Activated CD8-positive, alpha-beta memory T cell treated with anti-CD3 and anti-CD28 coated beads for 48 hours (primary cell): ENCODE measurements at regions not wholly inside any gene's neighbourhood (a gene's known extent, or its start where the extent isn't known, plus 50 kb on each side); places are given as distances from the start of the nearest gene placed in this dataset.
"Not testable (repeated sequence)": the region's sequence is repeated elsewhere in the genome, so short reads cannot be mapped to it uniquely, and the experiment has no call there.

ENCODE experiments used
- DNase-seq, 3 experiments: peaks; one replicate each; pipeline ENCODE4 v3.0.0-alpha.2; 2020; ENCODE audit warnings: low read depth in 2 of 3, low spot score in 2 of 3

GRCh38 chr15:96978937-96979473 lies 648.5 kb downstream of the NR2F2 start:
- DNase-seq: no peak

GRCh38 chr15:96984121-96984671 lies 653.7 kb downstream of the NR2F2 start:
- not testable (repeated sequence) for DNase-seq

GRCh38 chr15:96992817-96993216 lies 662.3 kb downstream of the NR2F2 start:
- no peak for DNase-seq

- no peak for DNase-seq
Measured at GRCh38 chr15:96997538-96997937, 667.0 kb downstream of the NR2F2 start.

- no peak for DNase-seq
Measured at GRCh38 chr15:97009031-97009431, 678.5 kb downstream of the NR2F2 start.

GRCh38 chr15:97012986-97013385 lies 682.5 kb downstream of the NR2F2 start:
- no peak for DNase-seq

- no peak for DNase-seq
Measured at GRCh38 chr15:97013491-97013890, 683.0 kb downstream of the NR2F2 start.

- no peak for DNase-seq
Measured at GRCh38 chr15:97014001-97014400, 683.5 kb downstream of the NR2F2 start.

- DNase-seq: no peak
Measured at GRCh38 chr15:97023488-97023844, 693.0 kb downstream of the NR2F2 start.

- no peak for DNase-seq
Measured at GRCh38 chr15:97026781-97027180, 696.3 kb downstream of the NR2F2 start.

GRCh38 chr15:97027772-97028171 lies 697.3 kb downstream of the NR2F2 start:
- no peak for DNase-seq

GRCh38 chr15:97030251-97030650 lies 699.8 kb downstream of the NR2F2 start:
- no peak for DNase-seq

- no peak for DNase-seq
Measured at GRCh38 chr15:97036301-97036700, 705.8 kb downstream of the NR2F2 start.

- no peak for DNase-seq
Measured at GRCh38 chr15:97037080-97037479, 706.6 kb downstream of the NR2F2 start.

- no peak for DNase-seq
Measured at GRCh38 chr15:97045666-97046421, 715.3 kb downstream of the NR2F2 start.

GRCh38 chr15:97052513-97052912 lies 722.0 kb downstream of the NR2F2 start:
- DNase-seq: no peak

- no peak for DNase-seq
Measured at GRCh38 chr15:97053635-97054034, 723.1 kb downstream of the NR2F2 start.

GRCh38 chr15:97057503-97057902 lies 727.0 kb downstream of the NR2F2 start:
- no peak for DNase-seq

- no peak for DNase-seq
Measured at GRCh38 chr15:97059281-97059680, 728.8 kb downstream of the NR2F2 start.

GRCh38 chr15:97061392-97061791 lies 730.9 kb downstream of the NR2F2 start:
- DNase-seq: no peak

- no peak for DNase-seq
Measured at GRCh38 chr15:97071668-97072067, 741.2 kb downstream of the NR2F2 start.

GRCh38 chr15:97072545-97072944 lies 742.0 kb downstream of the NR2F2 start:
- no peak for DNase-seq

GRCh38 chr15:97076011-97076410 lies 745.5 kb downstream of the NR2F2 start:
- no peak for DNase-seq
